Fibroblast of lung (primary cell): ENCODE measurements at regions not wholly inside any gene's neighbourhood (a gene's known extent, or its start where the extent isn't known, plus 50 kb on each side); places are given as distances from the start of the nearest gene placed in this dataset.

Experiments used
- DNase-seq, 2 donors: peaks; one replicate each; pipeline versions ENCODE4 v3.0.0 to v3.0.0-alpha.2; 2010; ENCODE audit warnings: low read depth in 2 of 2
- H2AFZ ChIP-seq: 2 replicates; pipeline ENCODE4 v1.5.1; 2012; ENCODE audit warnings: low read length, control low read depth, inconsistent platforms
- H3K27ac ChIP-seq: 2 replicates; pipeline ENCODE4 v1.5.1; 2011; ENCODE audit warnings: low read length, control low read depth; ENCODE audit not compliant: insufficient read depth
- H3K27me3 ChIP-seq: 2 replicates; pipeline ENCODE4 v1.5.1; 2011; ENCODE audit warnings: mild to moderate bottlenecking, low read length; ENCODE audit not compliant: control insufficient read depth, insufficient read depth
- H3K36me3 ChIP-seq: 2 replicates; pipeline ENCODE4 v1.5.1; 2011; ENCODE audit warnings: low read length; ENCODE audit not compliant: control insufficient read depth, insufficient read depth
- H3K4me1 ChIP-seq: 2 replicates; pipeline ENCODE4 v1.5.1; 2011; ENCODE audit warnings: low read length; ENCODE audit not compliant: control insufficient read depth, insufficient read depth; ENCODE audit errors: extremely low read depth
- H3K4me2 ChIP-seq: 2 replicates; pipeline ENCODE4 v1.5.1; 2011; ENCODE audit warnings: low read length, control low read depth; ENCODE audit not compliant: insufficient read depth; ENCODE audit errors: extremely low read depth
- H3K4me3 ChIP-seq, 4 experiments: fragments of 200-600 bp in 1 of 4; sonication (generic) in 1 of 4; replicated peaks in 1 of 4; 2 replicates each; pipeline ENCODE4 v1.5.1; 2011 to 2016; ENCODE audit warnings: low read length in 4 of 4, low read depth in 3 of 4, mild to moderate bottlenecking in 3 of 4, control low read depth in 2 of 4, inconsistent platforms in 1 of 4, mixed read lengths in 1 of 4; ENCODE audit not compliant: insufficient read depth in 1 of 4; ENCODE audit errors: control extremely low read depth in 1 of 4
- H3K79me2 ChIP-seq: 2 replicates; pipeline ENCODE4 v1.5.1; 2012; ENCODE audit warnings: mild to moderate bottlenecking, low read length, inconsistent platforms; ENCODE audit not compliant: control insufficient read depth, insufficient read depth
- H3K9ac ChIP-seq: 2 replicates; pipeline ENCODE4 v1.5.1; 2011; ENCODE audit warnings: mild to moderate bottlenecking, low read length, control low read depth; ENCODE audit not compliant: insufficient read depth
- H3K9me3 ChIP-seq: 2 replicates; pipeline ENCODE4 v1.5.1; 2012; ENCODE audit warnings: low read depth, low read length; ENCODE audit not compliant: control insufficient read depth, insufficient read depth
- H4K20me1 ChIP-seq: 2 replicates; pipeline ENCODE4 v1.5.1; 2011; ENCODE audit warnings: low read length; ENCODE audit not compliant: control insufficient read depth, insufficient read depth; ENCODE audit errors: extremely low read depth
- EZH2 ChIP-seq: IDR thresholded peaks from 2 replicates; pipeline ENCODE4 v1.5.1; 2012; ENCODE audit warnings: low read length, control low read depth, mild to moderate bottlenecking; ENCODE audit errors: missing control alignments
- TF ChIP-seq, protein P1 (sequence below), 2 donors: IDR thresholded peaks in 1 of 2; conservative IDR thresholded peaks in 1 of 2; 1 replicate in 1 of 2; 2 replicates in 1 of 2; pipeline ENCODE4 v1.5.1; 2011 to 2012; ENCODE audit warnings: low read length in 2 of 2, control low read depth in 1 of 2, inconsistent platforms in 1 of 2, low read depth in 1 of 2, mild to moderate bottlenecking in 1 of 2

DNA sequence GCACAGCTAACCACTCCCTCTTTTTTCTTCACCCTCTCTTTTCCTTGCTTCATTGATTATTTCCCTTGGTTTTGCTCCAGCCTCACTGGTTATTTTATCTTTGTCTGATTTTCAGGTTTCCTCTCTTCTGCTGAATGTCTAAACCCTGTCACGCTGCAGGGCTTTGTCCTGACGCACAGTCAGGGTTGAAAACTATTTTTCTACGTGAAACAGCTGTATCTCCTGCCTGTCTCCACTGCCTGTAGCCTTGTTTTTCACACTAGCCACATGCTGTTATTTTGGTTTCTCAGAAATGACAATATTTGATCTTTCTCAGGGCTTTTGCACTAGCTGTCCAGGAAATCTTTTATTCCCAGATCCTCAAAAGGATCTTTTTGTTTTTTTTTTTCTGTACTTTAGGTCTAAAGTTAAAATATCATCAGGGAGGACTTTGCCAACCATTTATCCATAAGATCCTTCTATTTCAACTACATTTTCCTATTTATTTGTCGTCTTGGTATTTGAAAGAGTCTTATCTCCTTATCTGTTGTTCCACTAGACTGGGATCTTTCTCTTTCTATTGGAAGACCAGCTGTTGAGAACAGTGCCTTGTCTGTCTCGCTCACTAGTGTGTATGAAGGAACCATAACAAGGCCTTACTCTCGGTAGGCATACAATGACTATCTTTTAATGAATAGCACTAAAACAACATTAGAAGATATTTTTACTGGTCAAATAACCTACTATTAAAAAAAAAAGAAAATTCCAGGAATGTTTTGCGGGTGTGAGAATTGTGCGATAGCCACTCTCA, 164.3 kb downstream of the PDHA2 start:
- Histone ChIP-seq H4K20me1 (no peaks in the 10 kb centered on the region), H3K4me1 (no peaks in the 10 kb centered on the region), H3K36me3 (no peaks in the 10 kb centered on the region), H3K9ac (no peak overlapping the region), H3K4me2 (no peak overlapping the region), H3K27me3 (no peaks in the 10 kb centered on the region), H3K27ac (no peak overlapping the region), H2AFZ (no peak overlapping the region), H3K79me2 (no peaks in the 10 kb centered on the region), H3K9me3 (no peaks in the 10 kb centered on the region), H3K4me3 (no peak overlapping the region)
- DNase-seq = no peak
- TF ChIP-seq EZH2 = no peak
- TF ChIP-seq, protein P1, sequence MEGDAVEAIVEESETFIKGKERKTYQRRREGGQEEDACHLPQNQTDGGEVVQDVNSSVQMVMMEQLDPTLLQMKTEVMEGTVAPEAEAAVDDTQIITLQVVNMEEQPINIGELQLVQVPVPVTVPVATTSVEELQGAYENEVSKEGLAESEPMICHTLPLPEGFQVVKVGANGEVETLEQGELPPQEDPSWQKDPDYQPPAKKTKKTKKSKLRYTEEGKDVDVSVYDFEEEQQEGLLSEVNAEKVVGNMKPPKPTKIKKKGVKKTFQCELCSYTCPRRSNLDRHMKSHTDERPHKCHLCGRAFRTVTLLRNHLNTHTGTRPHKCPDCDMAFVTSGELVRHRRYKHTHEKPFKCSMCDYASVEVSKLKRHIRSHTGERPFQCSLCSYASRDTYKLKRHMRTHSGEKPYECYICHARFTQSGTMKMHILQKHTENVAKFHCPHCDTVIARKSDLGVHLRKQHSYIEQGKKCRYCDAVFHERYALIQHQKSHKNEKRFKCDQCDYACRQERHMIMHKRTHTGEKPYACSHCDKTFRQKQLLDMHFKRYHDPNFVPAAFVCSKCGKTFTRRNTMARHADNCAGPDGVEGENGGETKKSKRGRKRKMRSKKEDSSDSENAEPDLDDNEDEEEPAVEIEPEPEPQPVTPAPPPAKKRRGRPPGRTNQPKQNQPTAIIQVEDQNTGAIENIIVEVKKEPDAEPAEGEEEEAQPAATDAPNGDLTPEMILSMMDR (conservative IDR thresholded peaks at IDR 0.05 in 1 of 2, IDR thresholded peaks at IDR 0.05 in 1 of 2; ENCODE audit: low read depth in 1 of 2, low read length in 2 of 2) = no peak

DNA sequence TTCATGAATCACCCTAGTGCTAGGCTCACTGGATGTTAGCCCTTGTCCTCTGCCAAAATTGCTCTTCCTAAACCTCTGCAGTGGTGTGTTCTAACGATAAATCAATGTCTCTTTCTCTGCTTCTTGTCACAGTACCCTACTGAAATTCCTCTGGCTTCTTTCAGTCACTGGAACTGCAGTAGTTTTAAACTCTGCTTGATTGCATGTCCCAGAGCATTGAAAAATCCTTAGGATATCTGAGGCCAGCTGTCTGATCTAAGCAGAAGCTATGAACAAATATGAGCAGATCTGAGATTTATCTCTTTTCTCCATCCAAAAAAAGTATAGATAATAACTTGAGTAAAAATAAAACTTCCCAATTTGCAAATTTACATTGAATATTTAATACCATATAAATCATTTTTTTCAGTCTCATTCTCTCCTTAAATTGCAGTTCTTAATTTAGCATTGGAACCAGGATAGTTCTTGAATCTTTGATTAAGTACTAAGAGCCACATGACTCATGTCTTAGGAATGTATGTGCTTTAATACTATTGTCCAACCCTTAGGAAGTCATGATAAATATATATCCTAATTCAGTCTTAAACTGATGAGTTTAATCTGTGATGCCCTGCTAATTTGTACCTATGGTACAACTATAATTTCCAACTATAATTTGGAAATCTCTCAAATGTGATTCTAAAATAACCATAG, 169.7 kb downstream of the PDHA2 start:
- no peaks in the 10 kb centered on the region for H3K4me1 ChIP-seq
- H3K27ac ChIP-seq = no peak overlapping the region
- H3K9ac ChIP-seq = no peak overlapping the region
- no peak overlapping the region for H3K4me2 ChIP-seq
- no peaks in the 10 kb centered on the region for H3K36me3 ChIP-seq
- TF ChIP-seq, protein P1 (conservative IDR thresholded peaks at IDR 0.05 in 1 of 2, IDR thresholded peaks at IDR 0.05 in 1 of 2; ENCODE audit: low read depth in 1 of 2, low read length in 2 of 2) = no peak
- TF ChIP-seq EZH2 = no peak
- no peaks in the 10 kb centered on the region for H3K27me3 ChIP-seq
- H3K9me3 ChIP-seq = no peaks in the 10 kb centered on the region
- DNase-seq = peak; percentile 55 to 74
- no peaks in the 10 kb centered on the region for H3K79me2 ChIP-seq
- no peak overlapping the region for H2AFZ ChIP-seq
- H4K20me1 ChIP-seq = no peaks in the 10 kb centered on the region
- H3K4me3 ChIP-seq = no peak overlapping the region

DNA sequence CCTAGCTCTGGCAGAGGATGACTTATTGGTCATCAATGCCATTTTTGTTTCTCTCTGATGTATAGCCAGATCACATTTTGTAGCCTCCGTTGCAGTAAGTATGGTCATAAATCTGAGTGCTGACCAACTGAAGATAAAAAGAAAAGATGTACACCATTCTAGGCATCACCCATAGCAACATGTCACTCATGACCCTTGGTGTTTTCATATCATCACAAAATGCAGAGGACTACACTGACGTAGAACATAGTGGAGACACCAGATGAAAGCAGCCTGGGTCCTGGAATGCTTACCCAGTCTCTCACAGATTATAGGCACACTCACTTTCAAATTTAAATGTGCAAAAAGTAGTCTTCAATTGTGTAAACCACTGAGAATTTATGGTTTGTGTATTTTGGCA, 172.8 kb downstream of the PDHA2 start:
- Histone ChIP-seq H3K4me3 (no peak overlapping the region), H3K9ac (no peak overlapping the region), H3K4me1 (no peaks in the 10 kb centered on the region), H3K36me3 (no peaks in the 10 kb centered on the region), H3K27ac (no peak overlapping the region), H3K79me2 (no peaks in the 10 kb centered on the region), H3K9me3 (no peaks in the 10 kb centered on the region), H3K27me3 (no peaks in the 10 kb centered on the region), H4K20me1 (no peaks in the 10 kb centered on the region), H3K4me2 (no peak overlapping the region), H2AFZ (no peak overlapping the region)
- DNase-seq = no peak
- TF ChIP-seq EZH2 = no peak
- TF ChIP-seq, protein P1 (conservative IDR thresholded peaks at IDR 0.05 in 1 of 2, IDR thresholded peaks at IDR 0.05 in 1 of 2; ENCODE audit: low read depth in 1 of 2, low read length in 2 of 2) = no peak
